GM21619 (cell line): ENCODE measurements at regions not wholly inside any gene's neighbourhood (a gene's known extent, or its start where the extent isn't known, plus 50 kb on each side); places are given as distances from the start of the nearest gene placed in this dataset.
A peak's percentile ranks its signal among the peaks of the same experiment; 100 is the strongest.
"Not testable (repeated sequence)": the region's sequence is repeated elsewhere in the genome, so short reads cannot be mapped to it uniquely, and the experiment has no call there.

Experiments
- ATAC-seq: cut with Tn5 transposase; IDR thresholded peaks from one replicate; pipeline ENCODE4 v1.9.1; 2021; ENCODE audit not compliant: unreplicated experiment

DNA sequence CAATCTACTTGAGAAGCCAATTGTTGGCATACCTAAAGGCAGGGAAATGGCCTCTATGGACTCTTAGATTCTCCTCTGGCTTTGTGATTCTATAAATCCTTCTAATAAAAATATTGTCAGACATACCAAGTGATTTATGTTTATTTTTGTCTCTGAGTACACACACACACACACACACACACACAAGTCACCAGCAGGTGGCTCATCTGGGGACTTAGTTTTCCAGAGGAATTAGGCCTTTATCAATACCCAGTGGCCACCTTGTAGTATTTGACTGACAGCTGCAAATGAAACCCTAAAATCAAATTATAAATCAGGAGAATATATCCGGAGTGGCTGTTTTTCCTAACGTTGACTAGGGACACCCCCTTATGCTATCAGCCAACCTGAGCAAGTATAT, 258.5 kb downstream of the BRINP2 start:
- ATAC-seq, result no peak

DNA sequence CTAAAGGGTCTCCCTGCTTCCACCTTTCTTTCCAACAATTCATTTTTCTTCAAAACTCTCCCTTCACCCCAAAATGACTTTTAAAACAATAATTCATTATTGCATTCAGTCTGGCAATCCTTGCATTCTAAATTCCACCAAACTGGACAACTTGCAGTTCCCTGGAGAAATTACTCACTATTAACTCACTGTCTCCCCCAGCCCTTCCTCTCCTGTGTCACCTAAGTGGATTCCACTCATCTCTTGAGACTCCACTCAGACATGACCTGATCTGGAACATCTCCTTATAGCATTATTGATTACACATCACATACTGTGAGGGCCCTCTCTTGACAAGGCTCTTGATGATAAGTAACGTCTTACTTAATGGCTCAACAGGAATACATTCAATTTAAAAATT, 257.1 kb downstream of the BRINP2 start:
- ATAC-seq, result no peak

DNA sequence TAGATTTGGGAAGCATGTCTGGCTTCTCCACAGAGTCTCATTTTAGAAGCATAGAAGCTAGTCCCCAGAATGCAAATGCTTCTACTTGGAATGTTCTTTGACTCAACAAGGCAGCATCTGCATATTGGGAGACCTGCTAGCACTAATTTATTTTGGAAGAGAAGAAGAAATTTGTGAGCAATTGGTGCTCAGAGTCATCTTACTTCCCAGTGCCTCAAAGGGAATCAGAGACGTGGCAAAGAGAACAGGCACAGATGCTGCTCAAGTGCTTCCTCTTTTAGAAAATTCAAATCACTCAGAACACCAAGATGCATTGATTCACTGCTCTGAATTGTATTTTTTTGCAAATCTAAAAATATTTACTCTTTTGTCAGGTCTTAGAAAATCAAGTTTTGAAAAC, 255.7 kb downstream of the BRINP2 start:
- ATAC-seq, result no peak

DNA sequence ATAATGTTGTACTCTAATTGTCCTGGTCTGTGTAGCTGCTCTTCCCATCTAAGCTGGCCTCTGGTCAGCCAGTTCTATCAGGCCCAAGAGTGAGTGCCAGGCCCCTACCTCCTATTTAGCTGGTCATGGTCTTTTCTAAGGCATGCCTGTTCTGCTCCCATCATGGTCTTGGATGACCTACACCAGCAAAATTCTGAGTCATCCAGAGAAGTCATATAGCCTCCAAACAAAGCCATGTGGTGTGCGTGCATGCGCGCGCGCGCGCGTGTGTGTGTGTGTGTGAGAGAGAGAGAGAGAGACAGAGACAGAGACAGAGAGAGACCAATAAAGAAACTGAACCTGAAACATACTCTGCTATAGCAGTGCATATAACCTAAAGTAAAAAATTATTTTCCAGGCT, 254.4 kb downstream of the BRINP2 start:
- ATAC-seq, result no peak

- no peak for ATAC-seq
Observed at GRCh38 chr1:177424744-177425143, 254.0 kb downstream of the BRINP2 start.

DNA sequence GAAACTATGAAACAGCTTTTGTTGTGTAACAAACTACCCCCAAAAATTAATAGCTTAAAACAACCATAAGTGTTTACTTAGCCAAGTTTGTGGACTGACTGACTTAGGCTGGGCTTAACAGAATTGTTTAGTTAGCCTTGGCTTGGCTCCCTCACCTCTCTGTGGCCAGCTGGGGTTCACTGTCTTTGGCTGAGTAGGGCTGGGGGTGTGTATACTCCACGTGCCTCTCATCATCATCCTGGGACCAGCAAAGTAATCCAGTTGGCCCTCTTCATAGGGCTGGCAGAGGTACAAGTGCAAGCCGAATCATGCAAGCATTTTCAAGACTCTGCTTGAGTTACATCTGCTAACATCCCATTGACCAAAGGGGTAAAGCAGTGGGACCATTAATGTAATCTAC, 252.3 kb downstream of the BRINP2 start:
- no peak for ATAC-seq

- no peak for ATAC-seq
Observed at GRCh38 chr1:177413982-177414596, 243.3 kb downstream of the BRINP2 start.

- ATAC-seq, result no peak
Observed at GRCh38 chr1:177411381-177411780, 240.6 kb downstream of the BRINP2 start.

- no peak for ATAC-seq
Observed at GRCh38 chr1:177410179-177410766, 239.5 kb downstream of the BRINP2 start.

GRCh38 chr1:177406323-177406722, 235.6 kb downstream of the BRINP2 start:
- not testable (repeated sequence) for ATAC-seq

DNA sequence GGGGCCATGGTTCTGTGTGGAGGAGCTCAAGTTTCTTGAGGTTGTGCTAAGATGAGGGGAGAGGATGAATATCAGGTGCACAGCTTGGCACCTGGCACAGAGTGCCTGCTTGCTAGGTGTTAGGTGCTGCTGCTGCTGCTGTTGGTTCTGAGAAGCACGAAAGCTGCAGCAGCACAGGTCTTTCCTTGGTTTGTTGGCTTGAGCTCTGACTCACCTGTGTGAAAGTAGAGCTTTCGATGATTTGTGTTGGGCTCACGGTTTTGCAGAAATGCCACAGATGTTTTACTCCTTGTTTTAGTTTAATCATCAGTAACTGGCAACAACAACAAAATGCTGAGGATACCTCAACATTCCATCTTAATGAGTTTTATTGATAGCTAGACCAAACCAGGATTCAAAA, 221.6 kb downstream of the BRINP2 start:
- no peak for ATAC-seq

GRCh38 chr1:177385760-177386698, 215.3 kb downstream of the BRINP2 start:
- peak; percentile 50 for ATAC-seq

DNA sequence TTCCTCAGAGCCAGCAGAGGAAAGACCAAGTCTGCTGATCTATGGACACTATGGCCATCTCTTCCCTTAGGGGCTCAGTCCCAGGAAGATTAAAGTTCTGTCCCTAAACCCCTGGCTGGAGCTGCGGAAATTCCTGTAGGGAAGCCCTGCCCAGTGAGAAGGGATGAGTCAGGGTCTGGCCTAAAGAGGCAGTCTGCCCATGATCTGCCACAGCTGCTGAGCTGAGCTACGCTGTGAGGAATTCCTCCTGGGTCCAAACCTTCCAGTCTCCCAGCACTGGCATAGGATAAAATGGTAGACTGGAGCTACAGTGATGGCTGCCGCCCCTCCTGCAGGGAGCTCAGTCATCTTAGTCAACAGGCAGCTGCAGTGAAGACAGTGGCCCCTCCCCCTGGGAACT, 213.7 kb downstream of the BRINP2 start:
- no peak for ATAC-seq

- ATAC-seq, result no peak
Observed at GRCh38 chr1:177383715-177384114, 213.0 kb downstream of the BRINP2 start.

DNA sequence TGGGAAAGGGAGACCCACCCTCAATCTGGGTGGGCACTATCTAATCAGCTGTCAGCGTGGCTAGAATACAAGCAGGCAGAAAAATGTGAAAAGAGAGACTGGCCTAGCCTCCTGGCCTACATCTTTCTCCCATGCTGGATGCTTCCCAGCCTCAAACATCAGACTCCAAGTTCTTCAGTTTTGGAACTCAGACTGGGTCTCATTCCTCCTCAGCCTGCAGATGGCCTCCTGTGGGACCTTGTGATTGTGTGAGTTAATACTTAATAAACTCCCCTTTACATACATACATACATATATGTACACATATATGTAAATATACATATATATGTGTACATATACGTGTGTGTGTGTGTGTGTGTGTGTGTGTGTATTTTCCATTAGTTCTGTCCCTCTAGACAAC, 207.1 kb downstream of the BRINP2 start:
- ATAC-seq, result no peak

DNA sequence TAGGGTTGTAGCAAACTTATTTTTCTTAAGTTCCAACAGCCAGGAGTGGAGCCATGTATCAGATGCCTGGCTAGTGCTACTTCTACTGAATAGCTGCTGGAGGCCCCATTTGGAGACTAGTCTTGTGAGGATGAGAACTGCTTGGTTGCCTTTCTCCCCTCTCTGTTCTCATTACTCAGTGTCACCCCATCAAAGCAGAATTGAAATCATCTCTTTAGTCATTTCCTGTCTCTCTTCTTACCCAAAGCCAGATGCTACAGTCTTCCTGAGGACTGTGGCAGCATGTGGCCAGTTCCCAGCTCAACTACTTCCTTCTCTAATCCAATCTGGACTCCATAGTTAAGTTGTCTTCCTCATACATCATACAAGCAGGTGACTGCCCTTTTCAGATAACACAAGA, 197.5 kb downstream of the BRINP2 start:
- no peak for ATAC-seq

DNA sequence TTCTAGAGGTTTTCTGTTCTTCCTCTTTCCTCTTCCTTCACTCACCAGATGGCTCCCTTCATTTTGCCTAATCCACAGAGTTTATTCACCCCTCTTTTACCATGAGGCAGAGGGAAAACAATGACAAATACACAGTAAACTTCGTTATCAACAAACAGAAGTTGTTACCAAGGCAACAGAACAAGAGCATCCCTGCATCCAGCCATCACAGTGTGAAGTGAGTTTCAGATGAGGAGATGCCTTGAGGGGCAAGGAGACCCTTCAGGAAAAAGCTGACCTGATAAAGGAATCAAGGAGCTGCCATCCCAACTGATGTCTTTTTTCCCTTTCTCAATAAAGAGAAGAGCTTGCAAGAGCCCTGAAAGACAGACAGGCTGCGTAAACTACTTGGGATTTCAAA, 195.3 kb downstream of the BRINP2 start:
- no peak for ATAC-seq

DNA sequence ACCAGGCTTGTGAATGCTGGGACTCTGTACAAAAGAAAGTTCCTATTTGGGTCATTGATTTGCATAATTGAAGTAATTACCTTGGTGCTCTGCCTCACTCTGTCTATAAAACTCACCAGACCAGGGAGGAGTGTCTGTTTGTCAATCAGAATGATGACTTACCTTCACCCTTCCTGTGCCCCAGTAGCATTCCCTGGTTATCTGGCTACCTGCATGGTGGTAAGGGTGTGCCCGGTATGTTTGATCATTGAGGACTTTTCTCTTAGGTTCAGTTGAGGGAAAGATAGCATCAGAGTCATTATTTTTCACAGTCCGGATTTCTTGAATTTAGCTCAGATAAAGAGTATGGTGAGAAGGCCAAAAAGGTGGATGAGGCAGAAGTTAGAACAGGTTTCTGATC, 190.0 kb downstream of the BRINP2 start:
- ATAC-seq, result no peak

GRCh38 chr1:177356674-177357435, 186.1 kb downstream of the BRINP2 start:
- no peak for ATAC-seq

DNA sequence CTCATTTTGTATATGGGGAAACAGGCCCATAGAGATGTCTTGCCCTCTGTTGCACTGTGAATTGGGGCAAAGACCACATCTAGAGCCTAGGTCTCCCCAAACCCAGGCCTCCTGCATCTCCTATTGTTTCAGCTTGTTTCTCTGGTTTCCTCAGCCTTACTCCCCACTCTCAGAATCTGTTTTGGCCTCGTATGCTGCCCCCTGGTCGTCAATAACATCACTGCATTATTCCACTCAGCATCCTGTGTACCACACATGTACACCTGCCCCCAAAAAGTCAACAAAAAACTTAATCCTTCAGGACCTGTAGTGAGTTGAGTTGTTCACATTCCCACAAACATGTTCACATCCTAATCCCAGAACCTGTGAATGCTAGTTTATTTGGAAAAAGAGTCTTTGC, 184.8 kb downstream of the BRINP2 start:
- no peak for ATAC-seq

GRCh38 chr1:177354247-177354646, 183.5 kb downstream of the BRINP2 start:
- ATAC-seq, result no peak
